ENCODE measurements at regions not wholly inside any gene's neighbourhood (a gene's known extent, or its start where the extent isn't known, plus 50 kb on each side); places are given as distances from the start of the nearest gene placed in this dataset.

DNA sequence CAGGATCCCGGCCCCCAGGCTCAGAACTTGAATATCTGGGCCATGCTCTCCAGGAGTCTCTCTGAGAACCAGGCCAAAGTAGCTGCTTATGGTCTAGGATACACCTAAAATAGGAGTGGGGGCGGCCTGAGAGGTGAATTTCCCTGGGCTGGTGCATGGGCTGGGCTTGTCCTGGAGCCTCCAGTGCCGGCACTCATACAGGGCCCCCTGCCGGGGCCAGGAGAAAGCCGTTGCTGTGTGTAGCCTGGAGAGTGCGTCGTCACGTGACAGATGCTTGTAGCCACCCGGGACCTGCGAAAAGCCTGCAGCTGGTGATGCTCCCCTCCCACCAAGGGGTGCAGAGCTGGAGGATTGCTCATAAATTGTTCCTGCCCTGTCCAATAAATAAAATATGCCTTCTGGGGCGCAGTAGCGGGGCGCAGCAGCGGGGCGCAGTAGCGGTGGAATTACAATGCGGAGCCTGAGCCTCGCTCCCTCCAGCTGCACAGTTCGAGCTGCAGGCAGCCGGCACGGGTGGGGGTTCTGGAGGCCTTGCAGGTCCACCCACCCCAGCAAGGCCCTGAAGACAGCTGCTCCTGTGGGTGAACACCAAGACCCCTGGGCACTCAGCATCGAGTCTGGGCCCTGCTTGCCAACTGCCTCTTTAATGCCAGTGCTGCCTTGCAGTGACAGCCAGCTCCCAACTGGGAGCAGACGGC lies 289.9 kb downstream of the NDUFA10 start (continued):
- TF ChIP-seq MEF2A (IDR thresholded peaks at IDR 0.05; ENCODE audit: insufficient read depth, low read depth, low read length), result no peak
- no peak for TF ChIP-seq ZBTB33 (IDR thresholded peaks at IDR 0.05)
- TF ChIP-seq ZZZ3 (IDR thresholded peaks at IDR 0.05; ENCODE audit: control insufficient read depth, insufficient read length, low read depth), result no peak
- TF ChIP-seq, protein P1, sequence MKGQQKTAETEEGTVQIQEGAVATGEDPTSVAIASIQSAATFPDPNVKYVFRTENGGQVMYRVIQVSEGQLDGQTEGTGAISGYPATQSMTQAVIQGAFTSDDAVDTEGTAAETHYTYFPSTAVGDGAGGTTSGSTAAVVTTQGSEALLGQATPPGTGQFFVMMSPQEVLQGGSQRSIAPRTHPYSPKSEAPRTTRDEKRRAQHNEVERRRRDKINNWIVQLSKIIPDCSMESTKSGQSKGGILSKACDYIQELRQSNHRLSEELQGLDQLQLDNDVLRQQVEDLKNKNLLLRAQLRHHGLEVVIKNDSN (IDR thresholded peaks at IDR 0.05; ENCODE audit: borderline replicate concordance, extremely low read length, insufficient read depth, low read depth, low read length), result no peak
- TF ChIP-seq NR2C2 (IDR thresholded peaks at IDR 0.05; ENCODE audit: borderline replicate concordance, control insufficient read depth, insufficient read length, low read depth), result no peak

GRCh38 chr2:239734436-239735005 lies 290.6 kb downstream of the NDUFA10 start:
- Histone ChIP-seq H4K20me1 (ENCODE audit: control insufficient read depth, insufficient read depth) (no peaks in the 10 kb centered on the region), H3K79me2 (ENCODE audit: control insufficient read depth, insufficient read depth, low read length) (no peaks in the 10 kb centered on the region), H3K9ac (ENCODE audit: control insufficient read depth, insufficient read depth, low read length) (no peak overlapping the region), H3K4me3 (no peak overlapping the region), H3K27ac (ENCODE audit: control insufficient read depth, insufficient read depth) (no peak overlapping the region), H3K4me1 (ENCODE audit: control insufficient read depth, insufficient read depth, low read length) (no peaks in the 10 kb centered on the region), H3K4me2 (ENCODE audit: control insufficient read depth, insufficient read depth) (no peak overlapping the region), H3K9me3 (replicated peaks; ENCODE audit: control insufficient read depth, insufficient read depth, low read length) (no peaks in the 10 kb centered on the region; the same call in 2 of the 3 replicates), H3K36me3 (ENCODE audit: control insufficient read depth in 2 of 2, insufficient read depth in 2 of 2, low read length in 1 of 2) (no peaks in the 10 kb centered on the region), H2AFZ (ENCODE audit: control insufficient read depth, low read depth, low read length) (no peak overlapping the region), H3K27me3 (replicated peaks in 1 of 2; ENCODE audit: control insufficient read depth in 2 of 2, insufficient read depth in 2 of 2, low read length in 1 of 2) (no peaks in the 10 kb centered on the region)
- DNase-seq (ENCODE audit: low read depth, low spot score), result no peak
- no TSS peak for BruUV-seq (replicated peaks)
- ChIA-PET SMC1A (ENCODE audit: uncharacterized antibody, unreplicated experiment) (no interaction called here), CTCF (no interaction called here), RAD21 (ENCODE audit: unreplicated experiment) (no interaction called here), POLR2A (no interaction called here)
- in situ Hi-C loops (cut with MboI), result no loop called here
- 63% methylated on average over 8 of the region's 8 CpGs for whole genome bisulfite sequencing (ENCODE audit: insufficient coverage, insufficient replicate concordance, low lambda C conversion rate, missing lambda C conversion rate)
- intact Hi-C loops (cut with micrococcal nuclease; ENCODE audit: unreplicated experiment), result no loop called here
- ATAC-seq, result no peak
- FAIRE-seq, result no peak
- TF ChIP-seq RB1 (IDR thresholded peaks at IDR 0.05; ENCODE audit: borderline replicate concordance) (no peak), JUND (IDR thresholded peaks at IDR 0.05; ENCODE audit: low read depth, low read length) (no peak), BMI1 (IDR thresholded peaks at IDR 0.05; ENCODE audit: borderline replicate concordance) (no peak), MXI1 (IDR thresholded peaks at IDR 0.05; ENCODE audit: low read depth, low read length) (no peak), CHD2 (IDR thresholded peaks at IDR 0.05; ENCODE audit: borderline replicate concordance, low read depth, low read length) (no peak), ZNF24 (IDR thresholded peaks at IDR 0.05) (no peak), ETV6 (conservative IDR thresholded peaks at IDR 0.05 in 1 of 2, IDR thresholded peaks at IDR 0.05 in 1 of 2; ENCODE audit: borderline replicate concordance in 1 of 2, low read depth in 1 of 2) (no peak), ZNF207 (IDR thresholded peaks at IDR 0.05; ENCODE audit: borderline replicate concordance) (no peak), MTA3 (IDR thresholded peaks at IDR 0.05; ENCODE audit: borderline replicate concordance, low read length) (no peak), TAF1 (IDR thresholded peaks at IDR 0.05; ENCODE audit: borderline replicate concordance, low read depth, low read length) (no peak)
- TF ChIP-seq, protein P2, sequence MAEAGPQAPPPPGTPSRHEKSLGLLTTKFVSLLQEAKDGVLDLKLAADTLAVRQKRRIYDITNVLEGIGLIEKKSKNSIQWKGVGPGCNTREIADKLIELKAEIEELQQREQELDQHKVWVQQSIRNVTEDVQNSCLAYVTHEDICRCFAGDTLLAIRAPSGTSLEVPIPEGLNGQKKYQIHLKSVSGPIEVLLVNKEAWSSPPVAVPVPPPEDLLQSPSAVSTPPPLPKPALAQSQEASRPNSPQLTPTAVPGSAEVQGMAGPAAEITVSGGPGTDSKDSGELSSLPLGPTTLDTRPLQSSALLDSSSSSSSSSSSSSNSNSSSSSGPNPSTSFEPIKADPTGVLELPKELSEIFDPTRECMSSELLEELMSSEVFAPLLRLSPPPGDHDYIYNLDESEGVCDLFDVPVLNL (IDR thresholded peaks at IDR 0.05; ENCODE audit: low read depth, low read length), result no peak
- TF ChIP-seq, protein P3, sequence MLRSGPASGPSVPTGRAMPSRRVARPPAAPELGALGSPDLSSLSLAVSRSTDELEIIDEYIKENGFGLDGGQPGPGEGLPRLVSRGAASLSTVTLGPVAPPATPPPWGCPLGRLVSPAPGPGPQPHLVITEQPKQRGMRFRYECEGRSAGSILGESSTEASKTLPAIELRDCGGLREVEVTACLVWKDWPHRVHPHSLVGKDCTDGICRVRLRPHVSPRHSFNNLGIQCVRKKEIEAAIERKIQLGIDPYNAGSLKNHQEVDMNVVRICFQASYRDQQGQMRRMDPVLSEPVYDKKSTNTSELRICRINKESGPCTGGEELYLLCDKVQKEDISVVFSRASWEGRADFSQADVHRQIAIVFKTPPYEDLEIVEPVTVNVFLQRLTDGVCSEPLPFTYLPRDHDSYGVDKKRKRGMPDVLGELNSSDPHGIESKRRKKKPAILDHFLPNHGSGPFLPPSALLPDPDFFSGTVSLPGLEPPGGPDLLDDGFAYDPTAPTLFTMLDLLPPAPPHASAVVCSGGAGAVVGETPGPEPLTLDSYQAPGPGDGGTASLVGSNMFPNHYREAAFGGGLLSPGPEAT (IDR thresholded peaks at IDR 0.05; ENCODE audit: low read depth), result no peak

Measured in GM12878 (cell line).